Loucy (cell line): ENCODE measurements at regions not wholly inside any gene's neighbourhood (a gene's known extent, or its start where the extent isn't known, plus 50 kb on each side); places are given as distances from the start of the nearest gene placed in this dataset.
A peak's percentile ranks its signal among the peaks of the same experiment; 100 is the strongest.

ENCODE experiments used
- H2AFZ ChIP-seq: fragments of 200-600 bp; sonication (generic); 2 replicates; pipeline ENCODE4 v1.6.0; 2016; ENCODE audit warnings: antibody characterized with exemption, mild to moderate bottlenecking, low read length, moderate library complexity
- H3F3A ChIP-seq: fragments of 200-600 bp; 2 replicates; pipeline ENCODE4 v1.6.0; 2016; ENCODE audit warnings: antibody characterized with exemption, low read depth, mild to moderate bottlenecking
- H3K27me3 ChIP-seq: fragments of 200-600 bp; sonication (generic); 2 replicates; pipeline ENCODE4 v1.6.1; 2014; ENCODE audit warnings: low read length, mild to moderate bottlenecking; ENCODE audit not compliant: insufficient read depth, poor library complexity, severe bottlenecking
- H3K36me3 ChIP-seq: fragments of 200-600 bp; sonication (generic); 2 replicates; pipeline ENCODE4 v1.6.1; 2016; ENCODE audit warnings: low read length; ENCODE audit not compliant: insufficient read depth
- H3K4me1 ChIP-seq: fragments of 200-600 bp; sonication (generic); 2 replicates; pipeline ENCODE4 v1.5.1; 2014; ENCODE audit warnings: low read length, mild to moderate bottlenecking; ENCODE audit not compliant: insufficient read depth, poor library complexity, severe bottlenecking
- H3K4me2 ChIP-seq: fragments of 200-600 bp; sonication (generic); 2 replicates; pipeline ENCODE4 v1.6.0; 2014; ENCODE audit warnings: antibody characterized with exemption, low read length, low read depth, mild to moderate bottlenecking; ENCODE audit not compliant: poor library complexity, severe bottlenecking
- H3K4me3 ChIP-seq: fragments of 200-600 bp; sonication (generic); 2 replicates; pipeline ENCODE4 v1.5.1; 2014; ENCODE audit warnings: low read length, mild to moderate bottlenecking, mixed read lengths; ENCODE audit not compliant: poor library complexity, severe bottlenecking
- H3K79me2 ChIP-seq: fragments of 200-600 bp; sonication (generic); 2 replicates; pipeline ENCODE4 v1.6.1; 2014; ENCODE audit warnings: low read length; ENCODE audit not compliant: insufficient read depth
- H3K9ac ChIP-seq: fragments of 200-600 bp; sonication (generic); 2 replicates; pipeline ENCODE4 v1.6.0; 2014; ENCODE audit warnings: mild to moderate bottlenecking, low read depth, low read length, moderate library complexity; ENCODE audit not compliant: poor library complexity, severe bottlenecking
- H3K9me2 ChIP-seq: fragments of 200-600 bp; sonication (generic); replicated peaks from 2 replicates; pipeline ENCODE4 v1.6.1; 2016; ENCODE audit warnings: low read depth, low read length, mixed read lengths
- H3K9me3 ChIP-seq: fragments of 200-600 bp; sonication (generic); 2 replicates; pipeline ENCODE4 v1.6.1; 2014; ENCODE audit warnings: mild to moderate bottlenecking, antibody characterized with exemption, low read length, low read depth; ENCODE audit not compliant: insufficient read depth
- H4K20me1 ChIP-seq: fragments of 200-600 bp; sonication (generic); 2 replicates; pipeline ENCODE4 v1.6.0; 2014; ENCODE audit warnings: antibody characterized with exemption, low read length, mild to moderate bottlenecking; ENCODE audit not compliant: insufficient read depth, poor library complexity, severe bottlenecking
- EZH2phosphoT487 ChIP-seq: fragments of 200-600 bp; IDR thresholded peaks from 2 replicates; pipeline ENCODE4 v1.6.1; 2018; ENCODE audit warnings: antibody characterized with exemption, mild to moderate bottlenecking, moderate library complexity, borderline replicate concordance
- TF ChIP-seq, protein P1 (sequence below): fragments of 200-600 bp; sonication (generic); conservative IDR thresholded peaks from 2 replicates; pipeline ENCODE4 v1.5.1; 2014; ENCODE audit warnings: mild to moderate bottlenecking, antibody characterized with exemption, low read length

DNA sequence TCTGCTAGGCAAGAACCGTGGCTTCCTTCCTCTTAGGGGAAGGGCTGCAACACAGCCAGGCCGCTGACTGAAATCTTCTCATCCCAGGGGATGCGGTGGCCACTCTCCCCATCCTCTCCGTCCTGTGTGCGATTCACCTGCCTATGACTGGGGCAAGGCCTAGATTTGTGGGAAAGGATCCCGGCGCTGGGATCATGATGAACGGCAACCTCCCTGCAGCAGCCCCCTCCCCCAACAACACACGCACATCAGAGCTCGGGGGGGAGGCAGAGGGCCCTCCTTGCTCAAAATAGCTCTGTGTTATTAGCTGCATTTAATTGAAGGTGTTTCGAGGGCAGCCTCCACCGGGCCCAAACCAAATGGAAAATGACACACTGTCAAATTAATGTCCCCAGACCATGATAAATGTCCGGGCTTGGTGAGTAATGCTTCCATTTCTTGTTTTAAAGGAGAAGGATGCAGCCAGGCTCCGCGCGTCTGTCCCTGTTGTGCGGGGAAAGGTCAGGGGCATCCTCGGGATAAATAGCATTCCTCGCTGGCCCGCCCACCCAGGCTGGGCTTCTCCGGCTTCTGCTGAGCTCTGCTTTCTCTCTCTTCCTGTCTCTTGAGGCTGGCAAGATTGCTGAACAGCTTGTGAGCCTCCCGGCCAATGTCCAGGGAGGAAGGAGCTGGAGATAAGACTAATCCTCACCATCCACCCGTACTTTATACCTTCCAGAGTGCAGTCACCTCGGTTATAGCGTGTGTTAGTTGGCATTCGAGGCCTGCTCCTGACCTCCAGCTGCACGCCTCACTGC, 56.4 kb upstream of the TLE3 start:
- no peak overlapping the region for H3K9ac ChIP-seq
- TF ChIP-seq, protein P1, sequence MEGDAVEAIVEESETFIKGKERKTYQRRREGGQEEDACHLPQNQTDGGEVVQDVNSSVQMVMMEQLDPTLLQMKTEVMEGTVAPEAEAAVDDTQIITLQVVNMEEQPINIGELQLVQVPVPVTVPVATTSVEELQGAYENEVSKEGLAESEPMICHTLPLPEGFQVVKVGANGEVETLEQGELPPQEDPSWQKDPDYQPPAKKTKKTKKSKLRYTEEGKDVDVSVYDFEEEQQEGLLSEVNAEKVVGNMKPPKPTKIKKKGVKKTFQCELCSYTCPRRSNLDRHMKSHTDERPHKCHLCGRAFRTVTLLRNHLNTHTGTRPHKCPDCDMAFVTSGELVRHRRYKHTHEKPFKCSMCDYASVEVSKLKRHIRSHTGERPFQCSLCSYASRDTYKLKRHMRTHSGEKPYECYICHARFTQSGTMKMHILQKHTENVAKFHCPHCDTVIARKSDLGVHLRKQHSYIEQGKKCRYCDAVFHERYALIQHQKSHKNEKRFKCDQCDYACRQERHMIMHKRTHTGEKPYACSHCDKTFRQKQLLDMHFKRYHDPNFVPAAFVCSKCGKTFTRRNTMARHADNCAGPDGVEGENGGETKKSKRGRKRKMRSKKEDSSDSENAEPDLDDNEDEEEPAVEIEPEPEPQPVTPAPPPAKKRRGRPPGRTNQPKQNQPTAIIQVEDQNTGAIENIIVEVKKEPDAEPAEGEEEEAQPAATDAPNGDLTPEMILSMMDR, result no peak
- TF ChIP-seq EZH2phosphoT487, result no peak
- H3K79me2 ChIP-seq, result no peaks in the 10 kb centered on the region
- H3K4me2 ChIP-seq, result no peak overlapping the region
- 0 out of 2 replicates have a peak, but pooled peaks cover 4% of the 10 kb centered on the region for H3F3A ChIP-seq
- no peaks in the 10 kb centered on the region for H3K9me3 ChIP-seq
- no peaks in the 10 kb centered on the region for H4K20me1 ChIP-seq
- no peaks in the 10 kb centered on the region for H3K27me3 ChIP-seq
- H2AFZ ChIP-seq, result no peak overlapping the region
- no peaks in the 10 kb centered on the region for H3K36me3 ChIP-seq
- peaks cover 63% of the 10 kb centered on the region for H3K4me1 ChIP-seq
- H3K9me2 ChIP-seq, result no peaks in the 10 kb centered on the region
- no peak overlapping the region for H3K4me3 ChIP-seq

DNA sequence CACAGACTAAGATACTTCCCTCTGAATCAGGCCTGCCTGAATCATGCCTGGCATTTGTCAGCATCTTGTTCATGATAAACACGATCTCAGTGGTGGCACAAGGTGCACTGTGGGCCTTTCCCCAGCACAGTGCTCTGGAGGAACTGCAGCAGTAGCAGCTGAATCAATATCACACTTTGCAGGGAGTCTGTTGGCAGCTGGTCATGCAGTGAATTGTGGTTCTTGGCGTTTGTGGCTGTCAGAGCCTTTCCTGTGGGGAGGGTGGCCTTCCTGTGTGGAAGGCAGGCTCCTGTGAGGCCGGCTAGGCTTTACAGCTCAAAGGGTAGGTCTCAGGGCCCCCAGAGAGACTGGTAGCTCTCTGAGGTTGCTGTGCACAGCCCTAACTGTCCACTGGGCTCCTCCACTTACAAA, 54.4 kb upstream of the TLE3 start:
- Histone ChIP-seq H4K20me1 (no peaks in the 10 kb centered on the region), H3K27me3 (no peaks in the 10 kb centered on the region), H3K36me3 (no peaks in the 10 kb centered on the region), H3K4me1 (peaks cover 72% of the 10 kb centered on the region), H3K4me3 (peak overlapping the region; percentile 24), H3K79me2 (no peaks in the 10 kb centered on the region), H3K9me2 (no peaks in the 10 kb centered on the region), H3K9me3 (no peaks in the 10 kb centered on the region), H3K4me2 (peak overlapping the region; percentile 65), H3F3A (0 out of 2 replicates have a peak, but pooled peaks cover 4% of the 10 kb centered on the region), H2AFZ (no peak overlapping the region), H3K9ac (peak overlapping the region; percentile 67)
- TF ChIP-seq, protein P1, result peak; percentile 34
- TF ChIP-seq EZH2phosphoT487, result no peak

GRCh38 chr15:70151462-70151861, 53.7 kb upstream of the TLE3 start:
- H3F3A ChIP-seq, result 0 out of 2 replicates have a peak, but pooled peaks cover 4% of the 10 kb centered on the region
- peaks cover 75% of the 10 kb centered on the region for H3K4me1 ChIP-seq

More at GRCh38 chr15:70151462-70151861, 53.7 kb upstream of the TLE3 start:
- H2AFZ ChIP-seq, result no peak overlapping the region
- H3K79me2 ChIP-seq, result no peaks in the 10 kb centered on the region
- H3K9ac ChIP-seq, result peak overlapping the region; percentile 67
- H3K9me2 ChIP-seq, result no peaks in the 10 kb centered on the region
- H3K9me3 ChIP-seq, result no peaks in the 10 kb centered on the region
- peak overlapping the region; percentile 19 for H3K4me3 ChIP-seq
- H3K36me3 ChIP-seq, result no peaks in the 10 kb centered on the region
- peak overlapping the region; percentile 65 for H3K4me2 ChIP-seq
- H4K20me1 ChIP-seq, result no peaks in the 10 kb centered on the region
- no peaks in the 10 kb centered on the region for H3K27me3 ChIP-seq
- TF ChIP-seq, protein P1, result no peak
- no peak for TF ChIP-seq EZH2phosphoT487
